HL-60 (cell line): ENCODE measurements at regions not wholly inside any gene's neighbourhood (a gene's known extent, or its start where the extent isn't known, plus 50 kb on each side); places are given as distances from the start of the nearest gene placed in this dataset.

Experiments used
- DNase-seq, 2 experiments: peaks; one replicate each; pipeline ENCODE4 v3.0.0-alpha.2; 2010 to 2020; ENCODE audit warnings: low read depth in 1 of 2, low spot score in 1 of 2
- H3K27ac ChIP-seq: fragments of 250-450 bp; sonication (Bioruptor Pico); replicated peaks from 2 replicates; pipeline ENCODE4 v1.5.1; 2020; ENCODE audit warnings: mild to moderate bottlenecking, moderate library complexity
- H3K27me3 ChIP-seq: fragments of 250-450 bp; sonication (Bioruptor Pico); 2 replicates; pipeline ENCODE4 v1.5.1; 2021; ENCODE audit warnings: mild to moderate bottlenecking, moderate library complexity; ENCODE audit not compliant: insufficient read depth, poor library complexity, severe bottlenecking
- H3K4me3 ChIP-seq: replicated peaks from 2 replicates; pipeline ENCODE4 v1.5.1; 2011; ENCODE audit warnings: mild to moderate bottlenecking, control low read depth, low read length; ENCODE audit not compliant: insufficient read depth
- GABPA ChIP-seq: IDR thresholded peaks from 2 replicates; pipeline ENCODE4 v1.6.1; 2012; ENCODE audit warnings: low read depth
- POLR2AphosphoS5 ChIP-seq: IDR thresholded peaks from 2 replicates; pipeline ENCODE4 v1.6.1; 2012; ENCODE audit warnings: low read depth
- SPI1 ChIP-seq: IDR thresholded peaks from 2 replicates; pipeline ENCODE4 v1.6.1; 2012; ENCODE audit warnings: low read depth, mild to moderate bottlenecking, borderline replicate concordance
- TF ChIP-seq, protein P1 (sequence below): IDR thresholded peaks from 2 replicates; pipeline ENCODE4 v1.6.1; 2012; ENCODE audit warnings: low read depth; ENCODE audit not compliant: insufficient replicate concordance
- TF ChIP-seq, protein P2 (sequence below): IDR thresholded peaks from one replicate; pipeline ENCODE4 v1.5.1; 2011; ENCODE audit warnings: low read length, control low read depth, inconsistent platforms; ENCODE audit not compliant: insufficient read depth

DNA sequence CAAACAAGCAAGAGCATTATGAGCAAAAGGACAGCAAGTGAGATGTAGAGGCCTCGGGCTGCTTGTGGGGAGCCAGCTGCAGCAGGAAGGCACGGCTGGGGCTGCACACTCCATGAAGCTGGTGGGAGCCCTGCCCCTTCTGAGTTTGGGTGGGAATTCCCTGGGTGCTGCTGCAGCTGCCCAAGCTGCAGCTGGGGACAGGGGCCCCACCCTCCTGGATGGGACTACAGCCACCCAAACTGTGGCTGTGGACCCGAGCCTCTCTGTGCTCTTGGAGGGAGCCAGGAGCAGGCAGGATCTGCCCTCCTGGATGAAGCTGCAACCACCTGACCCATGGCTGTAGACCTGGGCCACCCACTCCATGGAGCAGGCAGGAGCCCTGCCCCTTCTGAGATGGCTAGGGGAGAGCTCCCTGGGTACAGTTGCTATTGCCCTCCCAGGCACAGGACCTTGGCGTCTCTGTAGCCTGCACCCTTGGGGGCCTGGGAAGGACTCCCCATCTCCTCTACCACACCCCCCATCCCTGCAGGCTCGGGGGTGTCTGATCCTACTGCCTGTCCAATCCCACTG, 159.1 kb downstream of the ERCC6L2 start:
- H3K27me3 ChIP-seq = no peaks in the 10 kb centered on the region
- no peak overlapping the region for H3K27ac ChIP-seq
- no peak for DNase-seq
- no peak overlapping the region for H3K4me3 ChIP-seq
- TF ChIP-seq POLR2AphosphoS5 = no peak

DNA sequence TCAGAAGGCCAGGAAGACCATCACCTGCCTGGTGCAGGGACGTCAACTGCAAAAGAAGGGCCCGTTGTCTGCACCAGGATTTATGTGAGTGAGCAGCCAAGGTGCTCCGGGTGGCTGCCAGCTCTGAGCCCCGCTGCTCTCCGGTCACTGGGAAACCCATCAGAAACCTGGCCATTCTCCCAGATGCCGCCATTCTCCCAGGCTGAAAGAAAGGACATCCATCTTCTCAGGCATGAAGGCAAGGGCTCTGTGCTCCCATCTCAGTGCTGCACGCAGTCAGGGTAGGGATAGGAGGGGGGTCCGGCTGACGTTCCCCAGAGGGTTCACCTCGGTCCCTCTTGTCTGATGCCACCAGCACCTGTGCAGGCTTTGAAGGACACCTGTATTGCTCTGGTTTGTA, 158.4 kb downstream of the ERCC6L2 start:
- H3K27me3 ChIP-seq = no peaks in the 10 kb centered on the region
- no peak for TF ChIP-seq SPI1
- no peak for TF ChIP-seq GABPA
- TF ChIP-seq, protein P1, sequence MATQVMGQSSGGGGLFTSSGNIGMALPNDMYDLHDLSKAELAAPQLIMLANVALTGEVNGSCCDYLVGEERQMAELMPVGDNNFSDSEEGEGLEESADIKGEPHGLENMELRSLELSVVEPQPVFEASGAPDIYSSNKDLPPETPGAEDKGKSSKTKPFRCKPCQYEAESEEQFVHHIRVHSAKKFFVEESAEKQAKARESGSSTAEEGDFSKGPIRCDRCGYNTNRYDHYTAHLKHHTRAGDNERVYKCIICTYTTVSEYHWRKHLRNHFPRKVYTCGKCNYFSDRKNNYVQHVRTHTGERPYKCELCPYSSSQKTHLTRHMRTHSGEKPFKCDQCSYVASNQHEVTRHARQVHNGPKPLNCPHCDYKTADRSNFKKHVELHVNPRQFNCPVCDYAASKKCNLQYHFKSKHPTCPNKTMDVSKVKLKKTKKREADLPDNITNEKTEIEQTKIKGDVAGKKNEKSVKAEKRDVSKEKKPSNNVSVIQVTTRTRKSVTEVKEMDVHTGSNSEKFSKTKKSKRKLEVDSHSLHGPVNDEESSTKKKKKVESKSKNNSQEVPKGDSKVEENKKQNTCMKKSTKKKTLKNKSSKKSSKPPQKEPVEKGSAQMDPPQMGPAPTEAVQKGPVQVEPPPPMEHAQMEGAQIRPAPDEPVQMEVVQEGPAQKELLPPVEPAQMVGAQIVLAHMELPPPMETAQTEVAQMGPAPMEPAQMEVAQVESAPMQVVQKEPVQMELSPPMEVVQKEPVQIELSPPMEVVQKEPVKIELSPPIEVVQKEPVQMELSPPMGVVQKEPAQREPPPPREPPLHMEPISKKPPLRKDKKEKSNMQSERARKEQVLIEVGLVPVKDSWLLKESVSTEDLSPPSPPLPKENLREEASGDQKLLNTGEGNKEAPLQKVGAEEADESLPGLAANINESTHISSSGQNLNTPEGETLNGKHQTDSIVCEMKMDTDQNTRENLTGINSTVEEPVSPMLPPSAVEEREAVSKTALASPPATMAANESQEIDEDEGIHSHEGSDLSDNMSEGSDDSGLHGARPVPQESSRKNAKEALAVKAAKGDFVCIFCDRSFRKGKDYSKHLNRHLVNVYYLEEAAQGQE = no peak
- no peak overlapping the region for H3K4me3 ChIP-seq
- no peak overlapping the region for H3K27ac ChIP-seq
- no peak for DNase-seq

DNA sequence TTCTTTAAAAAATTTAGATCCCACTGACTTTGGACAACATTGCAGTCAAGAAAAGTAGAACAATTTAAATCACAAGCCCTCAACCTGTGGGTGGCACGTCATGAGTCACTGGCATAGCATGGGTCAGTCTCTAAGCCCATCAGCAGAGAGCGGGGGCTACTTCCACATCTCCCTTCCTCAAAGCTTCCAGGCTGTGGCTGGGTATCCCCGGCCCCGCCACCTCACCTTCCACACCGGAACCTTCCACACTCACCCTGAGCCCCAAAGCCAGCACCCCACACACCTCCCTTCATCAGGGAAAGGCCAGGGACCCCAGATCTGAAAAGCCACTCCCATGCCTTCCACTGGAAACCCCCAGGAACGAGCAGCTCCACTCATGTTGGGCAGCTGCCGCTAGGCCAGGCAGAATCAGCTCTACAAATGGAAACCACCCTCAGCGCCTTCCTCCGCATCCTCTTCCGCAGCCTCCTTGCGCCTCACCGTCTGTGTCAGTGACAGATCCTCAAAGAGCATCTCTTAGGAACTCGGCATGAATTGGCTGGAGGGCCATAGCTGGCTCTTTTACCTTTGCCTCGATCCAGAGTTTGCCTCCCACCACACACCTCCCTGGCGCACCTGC, 156.5 kb downstream of the ERCC6L2 start:
- DNase-seq = no peak
- Histone ChIP-seq H3K27me3 (peaks cover 8% of the 10 kb centered on the region), H3K27ac (no peak overlapping the region), H3K4me3 (no peak overlapping the region)
- TF ChIP-seq POLR2AphosphoS5 = no peak
- no peak for TF ChIP-seq GABPA
- TF ChIP-seq, protein P1 = no peak
- no peak for TF ChIP-seq SPI1
- TF ChIP-seq, protein P2, sequence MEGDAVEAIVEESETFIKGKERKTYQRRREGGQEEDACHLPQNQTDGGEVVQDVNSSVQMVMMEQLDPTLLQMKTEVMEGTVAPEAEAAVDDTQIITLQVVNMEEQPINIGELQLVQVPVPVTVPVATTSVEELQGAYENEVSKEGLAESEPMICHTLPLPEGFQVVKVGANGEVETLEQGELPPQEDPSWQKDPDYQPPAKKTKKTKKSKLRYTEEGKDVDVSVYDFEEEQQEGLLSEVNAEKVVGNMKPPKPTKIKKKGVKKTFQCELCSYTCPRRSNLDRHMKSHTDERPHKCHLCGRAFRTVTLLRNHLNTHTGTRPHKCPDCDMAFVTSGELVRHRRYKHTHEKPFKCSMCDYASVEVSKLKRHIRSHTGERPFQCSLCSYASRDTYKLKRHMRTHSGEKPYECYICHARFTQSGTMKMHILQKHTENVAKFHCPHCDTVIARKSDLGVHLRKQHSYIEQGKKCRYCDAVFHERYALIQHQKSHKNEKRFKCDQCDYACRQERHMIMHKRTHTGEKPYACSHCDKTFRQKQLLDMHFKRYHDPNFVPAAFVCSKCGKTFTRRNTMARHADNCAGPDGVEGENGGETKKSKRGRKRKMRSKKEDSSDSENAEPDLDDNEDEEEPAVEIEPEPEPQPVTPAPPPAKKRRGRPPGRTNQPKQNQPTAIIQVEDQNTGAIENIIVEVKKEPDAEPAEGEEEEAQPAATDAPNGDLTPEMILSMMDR = no peak

DNA sequence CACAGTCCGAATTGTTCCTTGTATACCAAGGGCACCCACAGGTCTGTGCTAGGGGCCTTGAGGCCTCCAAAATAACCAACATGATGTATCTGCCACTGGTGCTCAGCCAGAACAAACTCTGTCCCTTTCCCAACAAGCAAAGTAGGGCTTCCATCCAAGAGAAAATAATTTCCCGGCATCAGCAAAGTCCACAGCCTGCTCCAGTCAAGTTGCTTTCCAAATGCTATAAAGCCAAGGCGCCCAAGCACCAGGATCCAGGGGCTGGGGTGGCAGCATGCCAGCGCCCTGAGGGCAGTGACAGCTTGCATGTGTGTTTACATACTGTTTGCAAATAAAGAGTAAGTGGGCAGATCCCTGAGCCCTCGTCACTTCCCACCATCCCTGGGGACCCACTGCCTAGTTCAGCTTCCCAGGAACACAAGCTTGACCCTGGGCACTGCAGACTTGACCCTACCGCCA, 155.9 kb downstream of the ERCC6L2 start:
- DNase-seq = no peak
- no peak for TF ChIP-seq GABPA
- no peak for TF ChIP-seq POLR2AphosphoS5
- TF ChIP-seq, protein P1 = no peak
- no peak for TF ChIP-seq SPI1
- TF ChIP-seq, protein P2 = no peak
- H3K27me3 ChIP-seq = peaks cover 8% of the 10 kb centered on the region
- no peak overlapping the region for H3K27ac ChIP-seq
- no peak overlapping the region for H3K4me3 ChIP-seq
